Adrenal gland (tissue), 9 donors: ENCODE measurements at regions not wholly inside any gene's neighbourhood (a gene's known extent, or its start where the extent isn't known, plus 50 kb on each side); places are given as distances from the start of the nearest gene placed in this dataset.

ENCODE experiments used
- DNase-seq, 7 donors: peaks; one replicate each; pipeline ENCODE4 v3.0.0-alpha.2; 2019 to 2020
- H3K27ac ChIP-seq, 5 donors: fragments of 200-600 bp; sonication (generic) in 4 of 5; 1 replicate in 3 of 5; 2 replicates in 2 of 5; pipeline versions ENCODE4 v1.5.1 to v1.8.0; 2016 to 2020; ENCODE audit warnings: mild to moderate bottlenecking in 1 of 5
- H3K27me3 ChIP-seq: fragments of 200-600 bp; 2 replicates; pipeline ENCODE4 v1.8.0; 2021
- H3K36me3 ChIP-seq, 2 donors: fragments of 200-600 bp; replicated peaks in 1 of 2; 1 replicate in 1 of 2; 2 replicates in 1 of 2; pipeline versions ENCODE4 v1.5.1 to v1.8.0; 2018 to 2022
- H3K4me1 ChIP-seq, 2 donors: fragments of 200-600 bp; replicated peaks in 1 of 2; 1 replicate in 1 of 2; 2 replicates in 1 of 2; pipeline versions ENCODE4 v1.5.1 to v1.8.0; 2018 to 2021
- H3K4me3 ChIP-seq, 4 donors: fragments of 200-600 bp; sonication (generic) in 3 of 4; one replicate each; pipeline ENCODE4 v1.5.1; 2016 to 2018
- H3K9me3 ChIP-seq, 3 donors: fragments of 200-600 bp; sonication (generic) in 1 of 3; replicated peaks in 1 of 3; 1 replicate in 2 of 3; 2 replicates in 1 of 3; pipeline versions ENCODE4 v1.5.1 to v1.8.0; 2016 to 2021
- CTCF ChIP-seq, 6 experiments: fragments of 450-650 bp in 4 of 6; fragments of 200-600 bp in 2 of 6; sonication (generic) in 1 of 6; IDR thresholded peaks; 1 replicate in 5 of 6; 2 replicates in 1 of 6; pipeline versions ENCODE4 v1.5.1 to v1.8.0; 2016 to 2021; ENCODE audit warnings: antibody characterized with exemption in 6 of 6, mild to moderate bottlenecking in 2 of 6, moderate library complexity in 1 of 6
- POLR2A ChIP-seq, 2 donors: fragments of 450-650 bp; IDR thresholded peaks; one replicate each; pipeline ENCODE4 v1.6.1; 2017; ENCODE audit warnings: antibody characterized with exemption in 2 of 2, mild to moderate bottlenecking in 2 of 2, moderate library complexity in 1 of 2
- WGBS, 4 donors: extraction: QIAGEN DNeasy Blood & Tissue Kit in 2 of 4; methylation state at CpG; one replicate each; pipeline versions ENCODE4 v1.1.5 to v1.1.7; 2013 to 2017; 5-methylcytosine and 5-hydroxymethylcytosine counted together
- intact Hi-C, 2 donors: fragments of 100-400 bp; cut with DNase I; formaldehyde crosslinking; loops; one replicate each; pipeline versions ENCODE4 v1.14.1 to v1.15.0; 2022 to 2023
- donor health status: healthy with polysubstance abuse.
- donor health status: Bipolar disorder and iron deficiency.
- donor health status: DM: yes; HTN: yes; CAD: no.
- donor health status: DM: no; HTN: no; CAD: no.
- donor health status: DM: no; HTN: no; CAD: no.

- Histone ChIP-seq H3K27me3 (peaks cover 41% of the 10 kb centered on the region), H3K9me3 (no peaks in the 10 kb centered on the region), H3K4me3 (no peak overlapping the region), H3K4me1 (no peaks in the 10 kb centered on the region), H3K27ac (no peak overlapping the region), H3K36me3 (no peaks in the 10 kb centered on the region)
- 21 to 33% (median 25%) methylated on average over 9 of the region's 9 CpGs for WGBS, 4 donors
- intact Hi-C loops, result no loop called here
- no peak for TF ChIP-seq CTCF (IDR thresholded peaks at IDR 0.05)
- TF ChIP-seq POLR2A (IDR thresholded peaks at IDR 0.05), result no peak
- no peak for DNase-seq
Measured at GRCh38 chr10:100642295-100642994, 102.9 kb upstream of the PAX2 start.

DNA sequence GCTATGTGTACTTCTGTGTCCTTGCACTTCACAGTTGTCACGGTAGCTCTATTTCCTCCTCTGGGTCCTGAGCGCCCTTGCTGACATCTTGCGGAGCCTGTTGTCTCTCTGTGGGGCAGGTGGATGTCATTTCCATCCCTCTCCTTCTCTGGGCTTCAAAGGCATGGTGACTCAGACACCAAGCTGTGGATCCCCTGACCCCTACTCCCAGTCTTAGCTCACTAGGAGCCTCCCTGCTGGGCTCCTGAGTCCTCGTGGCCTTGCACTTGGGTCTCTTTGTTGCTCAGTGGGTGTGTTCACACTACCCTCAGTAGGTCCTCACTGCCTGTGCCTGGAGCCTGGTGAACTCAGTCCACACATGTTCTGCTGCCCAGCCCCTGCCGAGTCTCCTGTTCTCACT lies 100.3 kb upstream of the PAX2 start:
- WGBS, 4 donors, result 48 to 52% (median 52%) methylated on average over 5 of the region's 5 CpGs
- peaks cover 16% of the 10 kb centered on the region for H3K27me3 ChIP-seq

GRCh38 chr10:100645613-100646392 lies 99.6 kb upstream of the PAX2 start:
- whole genome bisulfite sequencing, 4 donors, result 30 to 37% (median 35%) methylated on average over 12 of the region's 12 CpGs
- Histone ChIP-seq H3K4me1 (no peaks in the 10 kb centered on the region), H3K4me3 (no peak overlapping the region), H3K36me3 (no peaks in the 10 kb centered on the region), H3K27ac (no peak overlapping the region), H3K27me3 (peaks cover 15% of the 10 kb centered on the region), H3K9me3 (no peaks in the 10 kb centered on the region)
- TF ChIP-seq CTCF (IDR thresholded peaks at IDR 0.05) (no peak), POLR2A (IDR thresholded peaks at IDR 0.05) (no peak)
- intact Hi-C loops, result no loop called here
- no peak for DNase-seq

More for the DNA sequence above, 100.3 kb upstream of the PAX2 start:
- no peaks in the 10 kb centered on the region for H3K4me1 ChIP-seq
- no peak for DNase-seq
- intact Hi-C loops, result no loop called here
- no peaks in the 10 kb centered on the region for H3K36me3 ChIP-seq
- no peak for TF ChIP-seq POLR2A (IDR thresholded peaks at IDR 0.05)
- no peak for TF ChIP-seq CTCF (IDR thresholded peaks at IDR 0.05)
- no peaks in the 10 kb centered on the region for H3K9me3 ChIP-seq
- no peak overlapping the region for H3K4me3 ChIP-seq
- H3K27ac ChIP-seq, result no peak overlapping the region

DNA sequence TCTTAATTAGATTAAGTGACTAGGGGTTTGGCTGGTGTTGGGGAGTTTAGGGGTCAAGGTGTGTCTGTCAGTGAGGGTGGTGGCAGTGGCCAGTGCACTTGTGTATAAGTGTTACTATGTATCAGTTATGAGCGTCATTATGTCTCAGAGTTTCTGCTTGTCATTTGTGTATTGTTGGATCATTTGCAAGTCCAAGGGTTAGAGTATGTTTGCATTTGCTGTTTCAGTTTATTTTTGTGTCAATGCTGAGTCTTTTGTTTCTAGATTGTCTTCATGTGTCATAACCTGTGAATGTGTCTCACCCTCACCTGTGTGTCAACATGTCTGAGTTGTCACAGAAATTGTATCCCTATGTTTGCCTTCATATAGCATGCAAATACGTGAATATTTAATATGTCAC lies 97.5 kb upstream of the PAX2 start:
- Histone ChIP-seq H3K27ac (no peak overlapping the region), H3K9me3 (no peaks in the 10 kb centered on the region), H3K4me3 (no peak overlapping the region), H3K27me3 (peaks cover 22% of the 10 kb centered on the region), H3K36me3 (no peaks in the 10 kb centered on the region), H3K4me1 (no peaks in the 10 kb centered on the region)
- WGBS, 4 donors, result 76 to 84% (median 80%) methylated on average over 2 of the region's 2 CpGs
- TF ChIP-seq POLR2A (IDR thresholded peaks at IDR 0.05) (no peak), CTCF (IDR thresholded peaks at IDR 0.05) (no peak)
- intact Hi-C loops, result no loop called here
- DNase-seq, result no peak
